NCI-H345 treated with DMSO at 0.1 percent for 48 hours (cell line): ENCODE measurements at regions not wholly inside any gene's neighbourhood (a gene's known extent, or its start where the extent isn't known, plus 50 kb on each side); places are given as distances from the start of the nearest gene placed in this dataset.

Experiments
- DNase-seq: peaks from one replicate; lab custom pipeline; 2025; ENCODE audit not compliant: unreplicated experiment; lab: John Stamatoyannopoulos, UW

DNA sequence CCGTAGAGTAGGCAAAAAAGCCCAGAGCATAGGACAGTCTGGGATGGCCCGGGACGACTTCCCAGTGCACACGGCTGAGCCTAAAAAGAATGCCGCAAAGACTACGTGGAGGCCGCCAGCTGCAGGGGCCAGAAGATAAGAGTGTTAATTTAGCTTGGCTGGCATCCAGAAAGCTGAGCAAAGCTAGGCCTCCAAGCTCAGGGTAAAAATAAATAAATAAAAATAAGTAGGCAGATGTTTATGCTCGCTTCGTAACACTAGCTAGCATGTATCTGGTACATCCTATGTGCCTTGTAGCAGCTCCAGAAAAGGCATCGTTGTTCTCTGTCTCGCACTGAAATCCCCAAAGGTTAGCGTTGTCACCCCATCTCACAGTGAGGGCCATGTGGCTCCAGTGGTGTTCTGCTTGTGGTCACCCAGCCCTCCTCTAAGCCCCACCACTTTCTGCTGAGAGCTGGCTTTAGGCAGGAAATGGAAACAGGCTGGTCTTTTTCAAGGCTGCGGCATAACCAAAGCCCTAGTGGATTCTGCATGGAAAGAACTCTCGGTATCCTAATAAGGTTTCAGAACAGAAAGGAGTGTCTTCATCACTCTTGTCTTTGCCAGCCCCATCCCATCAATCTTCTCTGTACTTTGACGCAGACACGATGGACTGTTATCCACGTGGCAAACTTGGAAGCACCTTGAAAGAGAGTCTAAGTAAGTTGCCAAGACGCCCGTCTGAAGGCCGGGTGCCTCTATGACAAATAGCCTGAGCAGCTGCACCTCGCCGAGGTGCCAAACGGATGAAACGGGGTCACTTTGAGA, 58.1 kb upstream of the MEF2A start:
- DNase-seq: peak; percentile 42

- DNase-seq: no peak
Measured at GRCh38 chr15:99508311-99508645, 57.5 kb upstream of the MEF2A start.

DNA sequence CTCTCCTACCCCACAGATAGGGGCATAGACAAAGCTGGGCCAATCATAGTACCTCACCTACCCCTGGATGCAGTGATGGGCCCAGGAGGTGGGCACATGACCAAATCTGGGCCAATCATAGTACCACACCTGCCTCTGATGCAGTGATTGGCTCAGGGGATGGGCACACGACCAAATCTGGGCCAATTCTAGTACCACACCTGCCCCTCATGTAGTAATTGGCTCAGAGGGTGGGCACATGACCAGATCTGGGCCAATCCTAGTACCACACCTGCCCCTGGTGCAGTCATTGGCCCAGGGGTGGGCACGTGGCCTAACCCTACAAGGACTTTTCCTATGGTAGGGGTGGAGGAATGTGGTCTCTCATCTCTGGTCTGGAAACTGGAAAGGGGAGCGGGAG, 56.9 kb upstream of the MEF2A start:
- no peak for DNase-seq

- DNase-seq: no peak
Measured at GRCh38 chr15:99509686-99510461, 55.9 kb upstream of the MEF2A start.

GRCh38 chr15:99511531-99511865, 54.3 kb upstream of the MEF2A start:
- no peak for DNase-seq

DNA sequence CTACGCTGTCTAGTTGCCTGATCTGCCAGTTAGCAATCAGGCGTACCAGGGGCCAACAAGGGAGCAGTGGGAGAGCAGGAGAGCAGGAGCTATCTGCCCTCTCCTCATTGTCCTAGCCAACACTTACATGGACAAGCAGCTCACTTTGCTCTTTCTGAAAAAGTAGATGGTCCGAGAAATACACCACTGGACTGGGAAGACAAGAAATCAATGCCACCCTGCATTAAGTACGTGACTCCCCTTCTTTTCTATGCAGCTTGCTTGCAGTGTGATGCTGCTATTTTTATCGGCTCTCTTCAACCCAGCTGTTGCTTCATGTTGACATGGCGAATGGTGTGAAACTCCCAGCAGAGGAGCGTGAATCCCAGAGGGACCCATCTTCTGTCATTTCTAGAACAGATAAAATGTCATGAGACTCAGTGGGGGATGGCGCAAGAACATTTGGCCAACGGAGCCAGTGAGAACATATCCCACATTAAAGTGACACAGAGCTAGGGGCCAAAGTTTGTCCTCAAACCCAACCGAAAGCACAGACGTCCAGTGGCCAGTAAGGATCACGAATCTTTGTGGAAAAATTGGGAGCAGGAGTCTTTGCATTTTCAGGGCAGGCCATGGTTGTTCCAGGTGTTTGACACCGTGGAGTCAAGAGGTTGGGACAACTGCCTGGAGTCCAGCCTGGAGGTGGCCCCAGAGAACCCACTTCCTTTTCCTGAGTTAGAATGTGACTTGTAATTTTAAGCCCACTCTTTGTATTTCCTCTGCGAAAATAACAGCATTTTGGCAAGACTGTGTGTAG, 53.7 kb upstream of the MEF2A start:
- DNase-seq: no peak

DNA sequence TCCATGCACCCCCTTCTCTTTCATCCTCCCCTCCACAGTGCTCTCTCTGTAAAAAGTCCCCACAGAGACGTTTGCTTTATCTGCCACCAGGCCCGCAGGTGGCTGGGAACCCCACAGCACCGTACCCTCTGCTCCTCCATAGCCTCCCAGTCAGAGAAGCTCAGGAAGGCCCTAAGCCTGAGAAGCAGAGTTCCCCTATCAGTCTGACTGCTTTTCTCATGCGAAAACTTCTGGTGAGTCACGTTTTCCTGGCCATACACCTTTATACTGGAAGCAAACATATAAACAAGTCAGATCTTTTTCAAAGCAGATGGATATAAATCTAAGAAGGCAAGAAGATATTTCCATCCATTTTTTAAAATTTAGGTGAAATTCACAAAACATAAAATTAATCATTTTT, 51.5 kb upstream of the MEF2A start:
- DNase-seq: no peak
